ENCODE measurements at regions not wholly inside any gene's neighbourhood (a gene's known extent, or its start where the extent isn't known, plus 50 kb on each side); places are given as distances from the start of the nearest gene placed in this dataset.

DNA sequence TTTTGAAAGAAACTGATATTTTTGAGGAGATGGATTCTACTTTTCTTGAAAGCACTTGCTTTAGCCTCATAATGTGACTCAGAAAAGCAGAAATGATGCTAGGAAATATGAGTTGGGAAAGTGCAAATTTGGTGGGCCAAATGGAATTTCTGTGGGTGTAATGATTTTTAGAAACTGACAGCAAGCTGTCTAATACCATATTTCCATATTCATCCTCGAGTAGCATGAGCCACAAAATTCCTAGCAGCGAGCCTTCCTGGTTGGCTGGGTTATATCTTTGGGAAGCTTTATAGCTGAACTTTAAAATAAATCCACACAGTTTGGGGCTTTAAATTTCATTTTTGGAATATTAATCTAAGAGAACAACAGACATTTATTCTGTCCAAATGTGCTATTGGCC is 190.0 kb downstream of the DSC3 start:
- TF ChIP-seq, protein P1, sequence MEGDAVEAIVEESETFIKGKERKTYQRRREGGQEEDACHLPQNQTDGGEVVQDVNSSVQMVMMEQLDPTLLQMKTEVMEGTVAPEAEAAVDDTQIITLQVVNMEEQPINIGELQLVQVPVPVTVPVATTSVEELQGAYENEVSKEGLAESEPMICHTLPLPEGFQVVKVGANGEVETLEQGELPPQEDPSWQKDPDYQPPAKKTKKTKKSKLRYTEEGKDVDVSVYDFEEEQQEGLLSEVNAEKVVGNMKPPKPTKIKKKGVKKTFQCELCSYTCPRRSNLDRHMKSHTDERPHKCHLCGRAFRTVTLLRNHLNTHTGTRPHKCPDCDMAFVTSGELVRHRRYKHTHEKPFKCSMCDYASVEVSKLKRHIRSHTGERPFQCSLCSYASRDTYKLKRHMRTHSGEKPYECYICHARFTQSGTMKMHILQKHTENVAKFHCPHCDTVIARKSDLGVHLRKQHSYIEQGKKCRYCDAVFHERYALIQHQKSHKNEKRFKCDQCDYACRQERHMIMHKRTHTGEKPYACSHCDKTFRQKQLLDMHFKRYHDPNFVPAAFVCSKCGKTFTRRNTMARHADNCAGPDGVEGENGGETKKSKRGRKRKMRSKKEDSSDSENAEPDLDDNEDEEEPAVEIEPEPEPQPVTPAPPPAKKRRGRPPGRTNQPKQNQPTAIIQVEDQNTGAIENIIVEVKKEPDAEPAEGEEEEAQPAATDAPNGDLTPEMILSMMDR (IDR thresholded peaks at IDR 0.05): no peak
- no peak for TF ChIP-seq ZFX (IDR thresholded peaks at IDR 0.05; ENCODE audit: borderline replicate concordance)
